SK-N-SH (cell line): ENCODE measurements at regions not wholly inside any gene's neighbourhood (a gene's known extent, or its start where the extent isn't known, plus 50 kb on each side); places are given as distances from the start of the nearest gene placed in this dataset.

ENCODE experiments used
- EP300 ChIP-seq, 2 experiments: IDR thresholded peaks; 2 replicates each; pipeline versions ENCODE4 v1.4.0 to v1.6.1; 2012; ENCODE audit warnings: borderline replicate concordance in 1 of 2, low read depth in 1 of 2, low read length in 1 of 2
- EZH2phosphoT487 ChIP-seq: fragments of 200-600 bp; sonication (generic); IDR thresholded peaks from 2 replicates; pipeline ENCODE4 v1.6.1; 2017; ENCODE audit warnings: low read depth, mixed run types, mild to moderate bottlenecking, antibody characterized with exemption, moderate library complexity, borderline replicate concordance
- FOSL2 ChIP-seq: IDR thresholded peaks from 2 replicates; pipeline ENCODE4 v1.4.0; 2012; ENCODE audit warnings: low read depth, mild to moderate bottlenecking, moderate library complexity, borderline replicate concordance
- FOXJ3 ChIP-seq: sonication (generic); formaldehyde crosslinking; IDR thresholded peaks from 2 replicates; pipeline ENCODE4 v1.5.1; 2020; ENCODE audit warnings: mild to moderate bottlenecking, missing genetic modification reagents
- FOXM1 ChIP-seq: IDR thresholded peaks from 2 replicates; pipeline ENCODE4 v1.4.0; 2012; ENCODE audit warnings: low read depth, mild to moderate bottlenecking
- MXI1 ChIP-seq: IDR thresholded peaks from 2 replicates; pipeline ENCODE4 v1.6.1; 2012; ENCODE audit warnings: mild to moderate bottlenecking, low read depth, low read length, improper control_type of control experiment
- NRF1 ChIP-seq: IDR thresholded peaks from 2 replicates; pipeline ENCODE4 v1.6.1; 2012; ENCODE audit warnings: low read depth, mild to moderate bottlenecking, low read length
- POLR2AphosphoS5 ChIP-seq: IDR thresholded peaks from 2 replicates; pipeline ENCODE4 v1.6.1; 2012; ENCODE audit warnings: low read depth, low read length
- RAD21 ChIP-seq: IDR thresholded peaks from 2 replicates; pipeline ENCODE4 v1.6.1; 2012; ENCODE audit warnings: mild to moderate bottlenecking, low read length
- RFX5 ChIP-seq: IDR thresholded peaks from 2 replicates; pipeline ENCODE4 v1.6.1; 2012; ENCODE audit warnings: mild to moderate bottlenecking, improper control_type of control experiment, low read length
- SIN3A ChIP-seq: IDR thresholded peaks from 2 replicates; pipeline ENCODE4 v1.6.1; 2012; ENCODE audit warnings: low read depth, mild to moderate bottlenecking, low read length, moderate library complexity, borderline replicate concordance
- TF ChIP-seq, protein P1 (sequence below): fragments of 200-600 bp; sonication (generic); IDR thresholded peaks from 2 replicates; pipeline ENCODE4 v1.6.1; 2017; ENCODE audit warnings: antibody characterized with exemption, mild to moderate bottlenecking, moderate library complexity
- TF ChIP-seq, protein P2 (sequence below): IDR thresholded peaks from 2 replicates; pipeline ENCODE4 v1.4.0; 2012; ENCODE audit warnings: low read depth, borderline replicate concordance

DNA sequence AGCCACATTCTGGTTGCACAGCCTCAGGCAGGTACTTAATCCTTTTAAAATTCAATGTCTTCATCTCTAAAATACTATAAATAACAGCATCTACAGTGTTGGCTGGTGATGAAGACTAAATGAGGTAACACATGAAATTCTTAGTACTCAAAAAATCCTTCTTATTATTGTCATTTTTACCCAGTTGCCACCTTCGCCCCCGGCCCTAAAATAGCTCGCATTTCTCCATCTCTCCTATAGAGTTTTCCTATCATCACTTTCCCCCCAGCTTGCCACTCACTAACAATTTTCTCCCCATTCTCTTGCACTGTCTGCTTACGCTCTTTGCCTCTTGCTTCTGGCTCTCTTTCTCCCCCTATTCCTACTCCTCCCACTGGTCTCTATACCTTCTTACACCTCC, 59.9 kb upstream of the MARCHF10 start:
- TF ChIP-seq, protein P1, sequence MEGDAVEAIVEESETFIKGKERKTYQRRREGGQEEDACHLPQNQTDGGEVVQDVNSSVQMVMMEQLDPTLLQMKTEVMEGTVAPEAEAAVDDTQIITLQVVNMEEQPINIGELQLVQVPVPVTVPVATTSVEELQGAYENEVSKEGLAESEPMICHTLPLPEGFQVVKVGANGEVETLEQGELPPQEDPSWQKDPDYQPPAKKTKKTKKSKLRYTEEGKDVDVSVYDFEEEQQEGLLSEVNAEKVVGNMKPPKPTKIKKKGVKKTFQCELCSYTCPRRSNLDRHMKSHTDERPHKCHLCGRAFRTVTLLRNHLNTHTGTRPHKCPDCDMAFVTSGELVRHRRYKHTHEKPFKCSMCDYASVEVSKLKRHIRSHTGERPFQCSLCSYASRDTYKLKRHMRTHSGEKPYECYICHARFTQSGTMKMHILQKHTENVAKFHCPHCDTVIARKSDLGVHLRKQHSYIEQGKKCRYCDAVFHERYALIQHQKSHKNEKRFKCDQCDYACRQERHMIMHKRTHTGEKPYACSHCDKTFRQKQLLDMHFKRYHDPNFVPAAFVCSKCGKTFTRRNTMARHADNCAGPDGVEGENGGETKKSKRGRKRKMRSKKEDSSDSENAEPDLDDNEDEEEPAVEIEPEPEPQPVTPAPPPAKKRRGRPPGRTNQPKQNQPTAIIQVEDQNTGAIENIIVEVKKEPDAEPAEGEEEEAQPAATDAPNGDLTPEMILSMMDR = no peak
- TF ChIP-seq POLR2AphosphoS5 (no peak), RAD21 (no peak), EP300 (IDR thresholded peaks at IDR 0.05; ENCODE audit: borderline replicate concordance in 1 of 2, low read depth in 1 of 2, low read length in 1 of 2) (no peak), FOSL2 (no peak), FOXJ3 (CRISPR knock-in tag) (no peak), SIN3A (no peak), RFX5 (no peak), EZH2phosphoT487 (no peak), NRF1 (no peak), MXI1 (no peak), FOXM1 (no peak)
- TF ChIP-seq, protein P2, sequence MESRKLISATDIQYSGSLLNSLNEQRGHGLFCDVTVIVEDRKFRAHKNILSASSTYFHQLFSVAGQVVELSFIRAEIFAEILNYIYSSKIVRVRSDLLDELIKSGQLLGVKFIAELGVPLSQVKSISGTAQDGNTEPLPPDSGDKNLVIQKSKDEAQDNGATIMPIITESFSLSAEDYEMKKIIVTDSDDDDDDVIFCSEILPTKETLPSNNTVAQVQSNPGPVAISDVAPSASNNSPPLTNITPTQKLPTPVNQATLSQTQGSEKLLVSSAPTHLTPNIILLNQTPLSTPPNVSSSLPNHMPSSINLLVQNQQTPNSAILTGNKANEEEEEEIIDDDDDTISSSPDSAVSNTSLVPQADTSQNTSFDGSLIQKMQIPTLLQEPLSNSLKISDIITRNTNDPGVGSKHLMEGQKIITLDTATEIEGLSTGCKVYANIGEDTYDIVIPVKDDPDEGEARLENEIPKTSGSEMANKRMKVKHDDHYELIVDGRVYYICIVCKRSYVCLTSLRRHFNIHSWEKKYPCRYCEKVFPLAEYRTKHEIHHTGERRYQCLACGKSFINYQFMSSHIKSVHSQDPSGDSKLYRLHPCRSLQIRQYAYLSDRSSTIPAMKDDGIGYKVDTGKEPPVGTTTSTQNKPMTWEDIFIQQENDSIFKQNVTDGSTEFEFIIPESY = no peak
